GM12891 (cell line): ENCODE measurements at regions not wholly inside any gene's neighbourhood (a gene's known extent, or its start where the extent isn't known, plus 50 kb on each side); places are given as distances from the start of the nearest gene placed in this dataset.

Experiments
- POLR2A ChIP-seq: IDR thresholded peaks from 2 replicates; pipeline ENCODE4 v1.6.1; 2011; ENCODE audit warnings: low read depth, low read length, control low read depth
- POLR2AphosphoS5 ChIP-seq: IDR thresholded peaks from 2 replicates; pipeline ENCODE4 v1.6.1; 2011; ENCODE audit warnings: low read depth, low read length, control low read depth

- TF ChIP-seq POLR2A (no peak), POLR2AphosphoS5 (no peak)
These were observed 89.2 kb upstream of the MITF start for GRCh38 chr3:69650066-69650419.
